Ascending aorta (tissue), 2 donors: ENCODE measurements at regions not wholly inside any gene's neighbourhood (a gene's known extent, or its start where the extent isn't known, plus 50 kb on each side); places are given as distances from the start of the nearest gene placed in this dataset.

Source experiments
- DNase-seq, 2 donors: peaks; one replicate each; pipeline ENCODE4 v3.0.0-alpha.2; 2019; ENCODE audit warnings: low spot score in 2 of 2
- H3K27ac ChIP-seq, 2 donors: fragments of 200-600 bp; sonication (generic); one replicate each; pipeline ENCODE4 v1.5.1; 2016 to 2017; ENCODE audit warnings: mild to moderate bottlenecking in 1 of 2
- H3K27me3 ChIP-seq: fragments of 200-600 bp; sonication (generic); one replicate; pipeline ENCODE4 v1.5.1; 2017
- H3K36me3 ChIP-seq, 2 donors: fragments of 200-600 bp; sonication (generic); one replicate each; pipeline ENCODE4 v1.5.1; 2016
- H3K4me1 ChIP-seq, 2 donors: fragments of 200-600 bp; sonication (generic); one replicate each; pipeline ENCODE4 v1.5.1; 2016 to 2017; ENCODE audit warnings: mild to moderate bottlenecking in 1 of 2
- H3K4me3 ChIP-seq, 2 donors: fragments of 200-600 bp; sonication (generic); one replicate each; pipeline ENCODE4 v1.5.1; 2016 to 2017; ENCODE audit warnings: mild to moderate bottlenecking in 1 of 2
- H3K9me3 ChIP-seq, 2 donors: fragments of 200-600 bp; sonication (generic); one replicate each; pipeline ENCODE4 v1.5.1; 2016
- CTCF ChIP-seq, 3 experiments: fragments of 200-600 bp in 2 of 3; fragments of 450-650 bp in 1 of 3; sonication (generic) in 2 of 3; IDR thresholded peaks; one replicate each; pipeline ENCODE4 v1.5.1; 2016 to 2019; ENCODE audit warnings: antibody characterized with exemption in 3 of 3, mild to moderate bottlenecking in 1 of 3, moderate library complexity in 1 of 3
- intact Hi-C: fragments of 100-400 bp; cut with DNase I; formaldehyde crosslinking; loops from one replicate; pipeline ENCODE4 v1.15.1; 2023

- Histone ChIP-seq H3K27ac (no peak overlapping the region), H3K9me3 (no peaks in the 10 kb centered on the region), H3K36me3 (no peaks in the 10 kb centered on the region), H3K4me1 (no peaks in the 10 kb centered on the region), H3K4me3 (no peak overlapping the region), H3K27me3 (no peaks in the 10 kb centered on the region)
- intact Hi-C loops, result no loop called here
- no peak for DNase-seq
- TF ChIP-seq CTCF (IDR thresholded peaks at IDR 0.05), result no peak
These were observed 171.7 kb upstream of the FLRT2 start for GRCh38 chr14:85358136-85358785.

- no peaks in the 10 kb centered on the region for H3K4me1 ChIP-seq
- H3K9me3 ChIP-seq, result no peaks in the 10 kb centered on the region
- DNase-seq, result no peak
- no peaks in the 10 kb centered on the region for H3K36me3 ChIP-seq
- no peaks in the 10 kb centered on the region for H3K27me3 ChIP-seq
- intact Hi-C loops, result no loop called here
- no peak overlapping the region for H3K27ac ChIP-seq
- H3K4me3 ChIP-seq, result no peak overlapping the region
- no peak for TF ChIP-seq CTCF (IDR thresholded peaks at IDR 0.05)
These were observed 170.4 kb upstream of the FLRT2 start for GRCh38 chr14:85359505-85359904.

- no peaks in the 10 kb centered on the region for H3K36me3 ChIP-seq
- H3K27ac ChIP-seq, result no peak overlapping the region
- H3K4me3 ChIP-seq, result no peak overlapping the region
- peaks cover 0 to 6% of the 10 kb centered on the region in 2 donors for H3K9me3 ChIP-seq
- intact Hi-C loops, result no loop called here
- no peaks in the 10 kb centered on the region for H3K4me1 ChIP-seq
- TF ChIP-seq CTCF (IDR thresholded peaks at IDR 0.05), result no peak
- no peak for DNase-seq
- H3K27me3 ChIP-seq, result no peaks in the 10 kb centered on the region
These were observed 166.6 kb upstream of the FLRT2 start for GRCh38 chr14:85363358-85363757.

- no peak for DNase-seq
- no peak overlapping the region for H3K4me3 ChIP-seq
- H3K36me3 ChIP-seq, result no peaks in the 10 kb centered on the region
- H3K27ac ChIP-seq, result no peak overlapping the region
- TF ChIP-seq CTCF (IDR thresholded peaks at IDR 0.05), result no peak
- H3K27me3 ChIP-seq, result no peaks in the 10 kb centered on the region
- H3K4me1 ChIP-seq, result no peaks in the 10 kb centered on the region
- peaks cover 0 to 6% of the 10 kb centered on the region in 2 donors for H3K9me3 ChIP-seq
- intact Hi-C loops, result no loop called here
These were observed 163.7 kb upstream of the FLRT2 start for GRCh38 chr14:85366226-85366625.

GRCh38 chr14:85380881-85381280 is 149.1 kb upstream of the FLRT2 start:
- no peaks in the 10 kb centered on the region for H3K9me3 ChIP-seq
- H3K4me1 ChIP-seq, result no peaks in the 10 kb centered on the region
- intact Hi-C loops, result no loop called here
- no peaks in the 10 kb centered on the region for H3K36me3 ChIP-seq
- H3K27ac ChIP-seq, result no peak overlapping the region
- H3K27me3 ChIP-seq, result no peaks in the 10 kb centered on the region
- DNase-seq, result no peak
- TF ChIP-seq CTCF (IDR thresholded peaks at IDR 0.05), result no peak
- H3K4me3 ChIP-seq, result no peak overlapping the region

- intact Hi-C loops, result no loop called here
These were observed 147.6 kb upstream of the FLRT2 start for GRCh38 chr14:85382341-85382740.

More at GRCh38 chr14:85382341-85382740, 147.6 kb upstream of the FLRT2 start:
- Histone ChIP-seq H3K4me3 (no peak overlapping the region), H3K36me3 (no peaks in the 10 kb centered on the region), H3K27me3 (no peaks in the 10 kb centered on the region), H3K27ac (no peak overlapping the region), H3K9me3 (no peaks in the 10 kb centered on the region), H3K4me1 (no peaks in the 10 kb centered on the region)
- DNase-seq, result no peak
- TF ChIP-seq CTCF (IDR thresholded peaks at IDR 0.05), result no peak
